NCI-H82 treated with DMSO at 0.1 percent for 48 hours (cell line): ENCODE measurements at regions not wholly inside any gene's neighbourhood (a gene's known extent, or its start where the extent isn't known, plus 50 kb on each side); places are given as distances from the start of the nearest gene placed in this dataset.

ENCODE experiments used
- DNase-seq: peaks from one replicate; lab custom pipeline; 2025; ENCODE audit not compliant: unreplicated experiment; lab: John Stamatoyannopoulos, UW

- no peak for DNase-seq
These were observed 50.9 kb downstream of the TNP1 start for GRCh38 chr2:216808805-216809425.

GRCh38 chr2:216807857-216808272 lies 52.0 kb downstream of the TNP1 start:
- no peak for DNase-seq

- no peak for DNase-seq
These were observed 55.2 kb downstream of the TNP1 start for GRCh38 chr2:216804357-216805350.

- no peak for DNase-seq
These were observed 56.1 kb downstream of the TNP1 start for GRCh38 chr2:216803791-216804190.

DNA sequence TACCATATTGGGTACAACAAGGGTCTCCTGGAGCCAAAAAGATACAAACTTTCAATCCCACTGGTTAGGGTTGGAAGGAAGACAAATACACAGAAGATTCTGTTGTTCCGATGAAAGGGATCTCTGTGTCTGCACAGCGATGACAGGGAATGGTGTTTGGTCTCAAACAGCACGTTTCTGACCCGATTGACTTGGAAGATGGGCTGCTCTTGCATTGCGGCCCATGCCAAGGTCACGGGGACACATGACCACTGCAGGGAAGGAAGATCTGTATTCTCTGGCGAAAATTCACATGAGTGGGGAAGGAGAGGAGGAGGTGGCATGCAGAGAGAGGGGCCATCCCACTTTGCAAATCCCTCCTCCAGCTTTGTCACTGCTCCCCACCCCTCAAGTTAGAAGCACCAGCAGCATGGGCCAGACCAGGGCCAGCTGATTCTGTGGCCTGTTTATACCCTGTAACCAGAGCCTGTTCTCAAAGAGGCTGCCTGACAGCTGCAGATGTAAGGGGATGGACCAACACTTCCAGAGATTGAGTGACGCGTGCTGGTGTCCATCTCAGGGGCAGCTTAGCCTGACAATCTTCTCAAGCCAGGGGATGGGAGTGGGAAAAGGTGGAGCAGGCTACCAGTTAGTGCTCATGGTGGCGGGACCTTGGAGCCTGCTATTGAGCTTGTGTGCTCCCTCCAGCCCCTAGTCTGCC lies 57.2 kb downstream of the TNP1 start:
- DNase-seq, result no peak

- DNase-seq, result no peak
These were observed 59.0 kb downstream of the TNP1 start for GRCh38 chr2:216800836-216801235.

- DNase-seq, result no peak
These were observed 59.9 kb downstream of the TNP1 start for GRCh38 chr2:216799873-216800431.

GRCh38 chr2:216796115-216796840 lies 63.6 kb downstream of the TNP1 start:
- no peak for DNase-seq

DNA sequence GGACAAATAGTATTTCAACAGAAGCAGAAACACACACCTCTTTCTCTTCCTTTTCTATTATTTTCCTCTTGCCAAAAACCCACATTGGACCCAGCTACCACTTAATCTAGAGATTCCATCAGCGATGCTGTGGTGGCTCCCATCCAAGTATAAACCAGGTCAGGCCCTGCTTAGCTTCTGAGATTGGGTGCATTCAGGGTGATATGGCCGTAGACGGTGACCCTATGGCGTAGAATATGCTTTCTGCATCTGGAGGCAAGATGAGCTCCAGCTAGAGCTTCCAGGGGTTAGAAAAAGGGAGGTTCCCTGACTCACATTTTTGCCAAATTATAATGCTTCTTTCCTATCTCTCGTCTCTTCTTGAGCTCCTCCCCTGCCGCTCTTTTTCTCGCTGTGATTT lies 66.5 kb downstream of the TNP1 start:
- DNase-seq, result no peak

DNA sequence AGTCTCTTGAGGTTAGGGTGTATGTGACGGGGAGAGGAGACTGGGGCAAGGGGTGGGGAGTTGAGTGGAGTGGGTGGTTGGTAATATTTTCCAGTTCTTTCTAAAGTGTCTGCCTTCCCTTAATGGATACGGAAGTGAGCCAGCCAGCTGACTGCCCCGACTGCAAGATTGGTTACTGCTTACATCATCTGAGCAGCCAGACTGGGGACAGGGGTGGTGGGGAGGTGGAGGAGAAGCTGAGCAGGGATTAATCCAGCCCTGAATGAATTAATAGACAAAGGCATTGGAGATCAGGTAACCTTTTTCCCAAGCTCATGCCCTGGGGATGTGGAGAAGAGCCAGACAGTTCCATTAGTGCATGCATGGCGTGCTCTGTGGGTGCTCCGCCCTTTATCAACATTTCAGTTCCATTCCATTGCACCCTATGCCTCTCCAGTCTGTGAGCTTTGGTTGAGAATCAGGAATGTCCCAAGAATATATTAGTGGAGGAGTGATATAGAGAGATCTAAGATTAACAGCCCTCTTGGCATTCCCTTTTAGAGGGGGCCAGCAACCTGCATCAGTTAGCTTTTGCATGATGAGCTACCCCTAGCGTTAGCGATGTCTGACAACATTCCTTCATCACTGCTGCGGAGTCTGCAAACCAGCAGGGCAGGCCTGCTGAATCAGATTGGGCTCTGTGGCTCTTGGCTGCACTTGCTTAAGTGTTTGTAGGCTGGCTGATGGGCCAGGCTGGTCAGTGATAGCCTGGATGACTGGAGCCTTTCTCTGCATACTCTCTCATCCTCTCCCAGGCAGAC lies 67.4 kb downstream of the TNP1 start:
- DNase-seq, result no peak

- DNase-seq, result no peak
These were observed 68.6 kb downstream of the TNP1 start for GRCh38 chr2:216791303-216791702.

- no peak for DNase-seq
These were observed 70.8 kb downstream of the TNP1 start for GRCh38 chr2:216789081-216789480.

DNA sequence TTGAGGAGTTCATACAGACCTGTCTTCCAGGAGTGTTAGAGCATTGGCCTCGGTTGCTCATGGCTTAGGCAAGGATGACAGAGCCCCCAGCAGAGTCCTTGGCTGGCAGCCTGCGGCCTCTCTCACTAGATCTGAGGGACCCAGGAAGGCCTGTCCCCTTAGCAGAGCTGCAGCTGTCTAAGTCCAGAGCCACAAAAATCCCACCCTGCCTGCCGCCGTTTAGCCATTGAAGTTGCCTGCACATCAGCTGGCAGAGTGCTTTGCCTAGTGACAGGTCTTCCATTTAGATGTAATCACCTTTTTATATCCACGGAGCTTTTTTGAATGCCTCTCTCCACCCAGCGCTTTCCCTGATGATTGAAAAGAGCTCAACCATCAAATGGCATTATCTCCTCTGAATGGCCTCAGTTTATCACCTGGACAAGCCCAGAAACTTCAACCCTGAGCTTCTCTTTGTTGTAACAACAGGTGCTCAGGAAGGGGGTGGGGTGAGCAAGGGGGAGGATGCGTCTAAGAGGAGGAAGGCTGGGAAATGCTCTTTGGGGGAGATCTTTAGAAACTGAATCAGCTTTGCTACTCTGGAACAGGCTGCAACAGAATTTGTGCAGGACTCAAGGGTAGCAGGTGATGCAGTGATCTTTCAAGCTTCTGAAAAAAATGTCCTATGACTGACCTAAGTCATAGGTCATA lies 71.9 kb downstream of the TNP1 start:
- DNase-seq, result no peak

GRCh38 chr2:216786676-216787075 lies 73.2 kb downstream of the TNP1 start:
- no peak for DNase-seq

DNA sequence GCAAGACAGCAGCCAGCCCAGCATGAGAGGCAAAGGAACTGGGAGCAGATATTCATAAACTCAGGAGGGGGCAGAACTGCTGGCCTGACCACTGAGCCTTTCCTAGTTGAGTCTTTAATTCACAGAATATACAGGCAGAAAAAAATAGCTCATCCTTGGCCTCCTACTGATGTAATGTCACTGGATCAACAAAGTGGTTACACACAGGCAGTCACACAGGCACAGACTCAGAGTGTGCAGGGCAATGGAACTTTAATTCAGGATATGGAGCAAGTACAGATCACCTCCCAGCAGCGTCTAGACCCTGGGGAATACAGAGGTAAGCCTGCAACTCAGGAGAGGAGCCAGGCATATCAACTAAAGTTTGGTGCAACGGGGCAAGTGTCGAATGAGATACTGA lies 75.4 kb downstream of the TNP1 start:
- DNase-seq, result no peak

GRCh38 chr2:216781709-216782108 lies 78.2 kb downstream of the TNP1 start:
- DNase-seq, result no peak

GRCh38 chr2:216780843-216781242 lies 79.0 kb downstream of the TNP1 start:
- DNase-seq, result no peak

DNA sequence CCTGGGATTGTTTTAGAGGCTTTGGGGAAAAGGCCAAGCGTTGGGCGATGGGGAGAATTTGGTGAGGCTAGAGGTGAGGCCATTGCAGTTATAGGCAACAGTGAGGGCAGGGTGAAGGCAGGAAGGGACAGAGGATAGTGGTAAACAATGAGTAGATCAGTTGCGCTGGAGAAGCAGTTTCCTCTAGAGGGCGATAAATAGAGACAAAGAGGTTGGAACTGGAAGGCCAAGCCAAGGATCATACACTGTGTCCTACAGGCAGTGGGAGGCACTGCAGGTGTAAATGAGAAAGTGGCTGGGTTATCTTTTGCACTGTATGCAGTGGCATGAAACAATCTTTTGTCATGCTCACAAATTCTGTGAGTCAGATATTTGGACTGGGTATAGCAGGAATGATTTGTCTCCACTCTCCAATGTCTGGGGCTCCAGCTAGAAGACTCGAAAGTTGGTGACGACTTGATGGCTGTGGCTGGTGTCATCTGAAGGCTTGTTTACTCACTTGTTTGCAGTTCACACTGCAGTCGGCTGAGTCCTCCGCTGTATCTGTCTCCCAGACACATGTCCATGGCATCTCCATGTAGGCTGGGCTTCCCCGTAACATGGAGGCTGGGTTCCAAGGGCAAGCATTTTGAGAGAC lies 82.1 kb downstream of the TNP1 start:
- peak; percentile 87 for DNase-seq
